HCT116 (cell line): ENCODE measurements at regions not wholly inside any gene's neighbourhood (a gene's known extent, or its start where the extent isn't known, plus 50 kb on each side); places are given as distances from the start of the nearest gene placed in this dataset.
A peak's percentile ranks its signal among the peaks of the same experiment; 100 is the strongest.

Source experiments
- ATAC-seq: fragments of 200-7000 bp; cut with Tn5 transposase; 2 replicates; pipeline ENCODE4 v1.9.1; 2020; ENCODE audit warnings: mild to moderate bottlenecking, moderate library complexity
- BruUV-seq: library from RNA; stranded (reverse); fragments of 400-500 nt; replicated peaks from 2 replicates; lab custom pipeline; 2021; lab: Mats Ljungman, UMichigan
- CTCF ChIA-PET: fragments of 300-600 bp; sonication (Branson Sonifier 250); formaldehyde crosslinking; loops from one replicate; lab custom pipeline; 2021; ENCODE audit warnings: antibody characterized with exemption; lab: Charles Lee
- POLR2A ChIA-PET: fragments of 300-600, 350-600 bp; sonication (Branson Sonifier 250); formaldehyde crosslinking; loops from one replicate; lab custom pipeline; 2021; ENCODE audit warnings: antibody characterized with exemption; lab: Charles Lee
- RAD21 ChIA-PET, 2 experiments: fragments of 300-600 bp; sonication (Branson Sonifier 250); formaldehyde crosslinking; loops; one replicate each; lab custom pipeline; 2023; ENCODE audit warnings: low total read pairs in 2 of 2; ENCODE audit not compliant: uncharacterized antibody in 2 of 2, unreplicated experiment in 2 of 2, low non-redundant PET in 1 of 2; lab: Charles Lee
- DNase-seq: peaks from one replicate; pipeline ENCODE4 v3.0.0-alpha.2; 2010; ENCODE audit warnings: low read depth, low spot score
- H2AFZ ChIP-seq: fragments of 200-600 bp; shearing (Covaris generic), sonication (generic); 2 replicates; pipeline ENCODE4 v1.6.1; 2017; ENCODE audit warnings: low read depth, mixed run types, mixed read lengths, antibody characterized with exemption, low read length; ENCODE audit not compliant: poor library complexity, severe bottlenecking
- H3K27ac ChIP-seq: 2 replicates; pipeline ENCODE4 v1.5.1; 2012; ENCODE audit warnings: low read depth, low read length
- H3K27me3 ChIP-seq: fragments of 200-600 bp; sonication (generic); 2 replicates; pipeline ENCODE4 v1.6.1; 2016; ENCODE audit warnings: mixed run types, low read length, mixed read lengths; ENCODE audit not compliant: insufficient read depth
- H3K36me3 ChIP-seq, 2 experiments: fragments of 200-500 bp in 1 of 2; fragments of 200-600 bp in 1 of 2; sonication (Bioruptor generic) in 1 of 2; sonication (generic) in 1 of 2; 2 replicates each; pipeline versions ENCODE4 v1.5.1 to v1.6.1; 2014 to 2016; ENCODE audit warnings: low read length in 2 of 2, inconsistent platforms in 1 of 2, mixed read lengths in 1 of 2, mixed run types in 1 of 2; ENCODE audit not compliant: insufficient read depth in 2 of 2, control insufficient read depth in 1 of 2
- H3K4me1 ChIP-seq, 2 experiments: fragments of 200-600 bp in 1 of 2; sonication (generic) in 1 of 2; 2 replicates each; pipeline versions ENCODE4 v1.5.1 to v1.6.1; 2012 to 2017; ENCODE audit warnings: low read length in 2 of 2, inconsistent platforms in 1 of 2, mild to moderate bottlenecking in 1 of 2, mixed read lengths in 1 of 2, mixed run types in 1 of 2, moderate library complexity in 1 of 2; ENCODE audit not compliant: insufficient read depth in 2 of 2, control insufficient read depth in 1 of 2
- H3K4me2 ChIP-seq: fragments of 200-600 bp; sonication (generic); 2 replicates; pipeline ENCODE4 v1.6.1; 2017; ENCODE audit warnings: mixed run types, low read length, mixed read lengths
- H3K4me3 ChIP-seq, 2 experiments: fragments of 200-600 bp in 1 of 2; sonication (generic) in 1 of 2; replicated peaks in 1 of 2; 2 replicates each; pipeline ENCODE4 v1.5.1; 2011 to 2016; ENCODE audit warnings: low read length in 2 of 2, control low read depth in 1 of 2, low read depth in 1 of 2, mild to moderate bottlenecking in 1 of 2, mixed read lengths in 1 of 2, mixed run types in 1 of 2
- H3K79me2 ChIP-seq: fragments of 200-600 bp; sonication (generic); 2 replicates; pipeline ENCODE4 v1.6.1; 2017; ENCODE audit warnings: mild to moderate bottlenecking, mixed run types, low read length, moderate library complexity, mixed read lengths; ENCODE audit not compliant: insufficient read depth
- H3K9ac ChIP-seq: fragments of 200-600 bp; sonication (generic); 2 replicates; pipeline ENCODE4 v1.6.1; 2016; ENCODE audit warnings: low read length, mixed read lengths
- H3K9me2 ChIP-seq: fragments of 200-600 bp; sonication (generic), shearing (Covaris generic); 2 replicates; pipeline ENCODE4 v1.6.1; 2017; ENCODE audit warnings: mixed run types, mild to moderate bottlenecking, moderate library complexity; ENCODE audit not compliant: insufficient read depth
- H3K9me3 ChIP-seq, 2 experiments: fragments of 200-500 bp in 1 of 2; fragments of 200-600 bp in 1 of 2; sonication (Bioruptor generic) in 1 of 2; sonication (generic) in 1 of 2; 2 replicates each; pipeline ENCODE4 v1.6.1; 2014 to 2017; ENCODE audit warnings: low read length in 2 of 2, mixed read lengths in 2 of 2, inconsistent platforms in 1 of 2, low read depth in 1 of 2, mild to moderate bottlenecking in 1 of 2, mixed run types in 1 of 2, moderate library complexity in 1 of 2; ENCODE audit not compliant: control insufficient read depth in 1 of 2, insufficient read depth in 1 of 2
- H4K20me1 ChIP-seq: fragments of 200-600 bp; sonication (generic), shearing (Covaris generic); 2 replicates; pipeline ENCODE4 v1.6.1; 2017; ENCODE audit warnings: mixed run types, mild to moderate bottlenecking, moderate library complexity; ENCODE audit not compliant: insufficient read depth
- CBX3 ChIP-seq: IDR thresholded peaks from 2 replicates; pipeline ENCODE4 v1.6.1; 2012; ENCODE audit warnings: low read depth
- EGR1 ChIP-seq: IDR thresholded peaks from 2 replicates; pipeline ENCODE4 v1.6.1; 2012; ENCODE audit warnings: low read depth
- ELF1 ChIP-seq: IDR thresholded peaks from 2 replicates; pipeline ENCODE4 v1.6.1; 2012; ENCODE audit warnings: low read depth, borderline replicate concordance
- EZH2 ChIP-seq: fragments of 200-600 bp; sonication (generic); IDR thresholded peaks from 2 replicates; pipeline ENCODE4 v1.6.1; 2017; ENCODE audit warnings: antibody characterized with exemption, mixed run types
- EZH2phosphoT487 ChIP-seq: fragments of 200-600 bp; IDR thresholded peaks from 2 replicates; pipeline ENCODE4 v1.6.1; 2018; ENCODE audit warnings: antibody characterized with exemption, borderline replicate concordance
- JUND ChIP-seq: IDR thresholded peaks from 2 replicates; pipeline ENCODE4 v1.6.1; 2012
- POLR2A ChIP-seq: IDR thresholded peaks from 2 replicates; pipeline ENCODE4 v1.7.0; 2011; ENCODE audit warnings: borderline replicate concordance; ENCODE audit not compliant: insufficient read depth, insufficient read length; ENCODE audit errors: extremely low read depth
- POLR2AphosphoS5 ChIP-seq: IDR thresholded peaks from 2 replicates; pipeline ENCODE4 v1.6.1; 2011; ENCODE audit warnings: mild to moderate bottlenecking, low read depth, low read length, moderate library complexity
- SIN3A ChIP-seq: IDR thresholded peaks from 2 replicates; pipeline ENCODE4 v1.6.1; 2012; ENCODE audit warnings: low read depth
- SP1 ChIP-seq: IDR thresholded peaks from 2 replicates; pipeline ENCODE4 v1.6.1; 2012; ENCODE audit warnings: low read depth
- SRF ChIP-seq: IDR thresholded peaks from 2 replicates; pipeline ENCODE4 v1.6.1; 2012; ENCODE audit warnings: low read depth
- TCF7L2 ChIP-seq: IDR thresholded peaks from 2 replicates; pipeline ENCODE4 v1.7.0; 2011; ENCODE audit warnings: borderline replicate concordance, inconsistent platforms; ENCODE audit not compliant: insufficient read depth, insufficient read length; ENCODE audit errors: extremely low read depth
- YY1 ChIP-seq: IDR thresholded peaks from 2 replicates; pipeline ENCODE4 v1.6.1; 2011; ENCODE audit warnings: low read length, low read depth, moderate library complexity, mild to moderate bottlenecking; ENCODE audit not compliant: insufficient replicate concordance; ENCODE audit errors: extremely low read depth
- ZFX ChIP-seq: fragments of 450-650 bp; IDR thresholded peaks from 2 replicates; pipeline ENCODE4 v1.6.1; 2017
- intact Hi-C: fragments of 100-400 bp; cut with micrococcal nuclease; formaldehyde crosslinking; loops from 2 replicates; pipeline ENCODE4 v1.10.0; 2022
- TF ChIP-seq, protein P1 (sequence below): IDR thresholded peaks from 2 replicates; pipeline ENCODE4 v1.6.1; 2012; ENCODE audit warnings: low read depth
- TF ChIP-seq, protein P2 (sequence below): IDR thresholded peaks from 2 replicates; pipeline ENCODE4 v1.6.1; 2012
- TF ChIP-seq, protein P3 (sequence below), 3 experiments: fragments of 200-600 bp in 1 of 3; sonication (generic) in 1 of 3; IDR thresholded peaks in 2 of 3; conservative IDR thresholded peaks in 1 of 3; 2 replicates each; pipeline ENCODE4 v1.5.1; 2012 to 2017; ENCODE audit warnings: low read depth in 2 of 3, low read length in 2 of 3, antibody characterized with exemption in 1 of 3, borderline replicate concordance in 1 of 3, control low read depth in 1 of 3, mild to moderate bottlenecking in 1 of 3, mixed read lengths in 1 of 3, mixed run types in 1 of 3, moderate library complexity in 1 of 3; ENCODE audit not compliant: insufficient read depth in 1 of 3

DNA sequence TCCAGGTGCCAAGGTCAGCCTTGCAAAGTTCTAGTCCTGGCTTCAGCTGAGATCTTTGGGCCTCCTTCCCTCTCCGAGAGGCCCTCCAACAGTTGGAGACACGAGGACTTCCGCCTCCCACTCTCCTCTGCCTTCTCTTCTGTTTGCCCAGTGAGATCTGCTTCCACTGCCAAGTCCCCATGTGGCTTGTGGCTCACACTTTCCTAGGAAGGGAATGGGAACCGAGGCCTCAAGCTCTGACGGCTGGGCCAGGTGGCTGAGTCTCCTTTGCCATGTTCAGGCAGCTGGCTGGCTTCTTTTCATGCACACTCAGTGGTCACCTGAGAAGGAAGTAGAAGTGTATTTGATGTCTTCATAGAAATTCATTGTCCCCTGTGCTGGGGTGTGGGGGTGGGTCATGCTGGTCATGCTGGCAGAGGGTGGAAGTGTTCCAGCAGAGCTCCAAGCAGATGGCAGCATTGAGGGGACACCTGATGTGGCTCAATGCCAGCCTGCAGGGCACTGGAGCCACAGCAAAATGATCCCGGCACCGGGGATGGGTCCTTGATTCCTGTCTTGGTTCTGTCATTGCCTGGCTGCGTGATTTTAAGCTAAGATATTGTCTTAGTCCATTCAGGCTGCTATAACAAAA is 130.4 kb downstream of the ADAMTS15 start (continued):
- TF ChIP-seq, protein P1, sequence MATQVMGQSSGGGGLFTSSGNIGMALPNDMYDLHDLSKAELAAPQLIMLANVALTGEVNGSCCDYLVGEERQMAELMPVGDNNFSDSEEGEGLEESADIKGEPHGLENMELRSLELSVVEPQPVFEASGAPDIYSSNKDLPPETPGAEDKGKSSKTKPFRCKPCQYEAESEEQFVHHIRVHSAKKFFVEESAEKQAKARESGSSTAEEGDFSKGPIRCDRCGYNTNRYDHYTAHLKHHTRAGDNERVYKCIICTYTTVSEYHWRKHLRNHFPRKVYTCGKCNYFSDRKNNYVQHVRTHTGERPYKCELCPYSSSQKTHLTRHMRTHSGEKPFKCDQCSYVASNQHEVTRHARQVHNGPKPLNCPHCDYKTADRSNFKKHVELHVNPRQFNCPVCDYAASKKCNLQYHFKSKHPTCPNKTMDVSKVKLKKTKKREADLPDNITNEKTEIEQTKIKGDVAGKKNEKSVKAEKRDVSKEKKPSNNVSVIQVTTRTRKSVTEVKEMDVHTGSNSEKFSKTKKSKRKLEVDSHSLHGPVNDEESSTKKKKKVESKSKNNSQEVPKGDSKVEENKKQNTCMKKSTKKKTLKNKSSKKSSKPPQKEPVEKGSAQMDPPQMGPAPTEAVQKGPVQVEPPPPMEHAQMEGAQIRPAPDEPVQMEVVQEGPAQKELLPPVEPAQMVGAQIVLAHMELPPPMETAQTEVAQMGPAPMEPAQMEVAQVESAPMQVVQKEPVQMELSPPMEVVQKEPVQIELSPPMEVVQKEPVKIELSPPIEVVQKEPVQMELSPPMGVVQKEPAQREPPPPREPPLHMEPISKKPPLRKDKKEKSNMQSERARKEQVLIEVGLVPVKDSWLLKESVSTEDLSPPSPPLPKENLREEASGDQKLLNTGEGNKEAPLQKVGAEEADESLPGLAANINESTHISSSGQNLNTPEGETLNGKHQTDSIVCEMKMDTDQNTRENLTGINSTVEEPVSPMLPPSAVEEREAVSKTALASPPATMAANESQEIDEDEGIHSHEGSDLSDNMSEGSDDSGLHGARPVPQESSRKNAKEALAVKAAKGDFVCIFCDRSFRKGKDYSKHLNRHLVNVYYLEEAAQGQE = no peak
- TF ChIP-seq EZH2phosphoT487 = no peak
- no peak for TF ChIP-seq ELF1
- TF ChIP-seq, protein P2, sequence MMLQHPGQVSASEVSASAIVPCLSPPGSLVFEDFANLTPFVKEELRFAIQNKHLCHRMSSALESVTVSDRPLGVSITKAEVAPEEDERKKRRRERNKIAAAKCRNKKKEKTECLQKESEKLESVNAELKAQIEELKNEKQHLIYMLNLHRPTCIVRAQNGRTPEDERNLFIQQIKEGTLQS = no peak
- TF ChIP-seq POLR2AphosphoS5 = no peak

DNA sequence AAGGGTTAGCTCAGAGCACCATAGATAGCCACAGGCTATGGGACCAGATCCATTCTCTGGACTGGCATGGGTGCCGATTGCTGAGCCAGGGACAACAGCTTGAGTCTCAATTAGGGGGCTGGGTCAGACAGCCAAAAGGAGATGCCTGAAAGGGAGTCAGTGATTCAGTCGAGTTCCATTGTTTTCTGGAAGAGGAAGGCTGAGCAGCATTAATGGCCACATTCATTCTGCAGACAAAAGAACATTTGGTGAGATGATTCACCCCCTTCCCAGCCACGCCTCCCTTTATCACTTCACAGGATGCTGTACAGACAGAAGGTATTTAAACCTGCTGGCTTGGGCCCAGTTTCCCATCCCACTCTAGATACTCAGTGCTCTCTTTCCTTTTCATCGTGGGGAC is 131.9 kb downstream of the ADAMTS15 start:
- Histone ChIP-seq H3K79me2 (no peaks in the 10 kb centered on the region), H2AFZ (no peak overlapping the region), H3K4me1 (peaks cover 0 to 14% of the 10 kb centered on the region in 2 experiments; a peak in 2 of 4 replicates), H3K36me3 (no peaks in the 10 kb centered on the region), H3K4me3 (no peak overlapping the region), H4K20me1 (no peaks in the 10 kb centered on the region), H3K9ac (no peak overlapping the region), H3K4me2 (peak overlapping the region; percentile 34), H3K9me2 (no peaks in the 10 kb centered on the region), H3K27ac (no peak overlapping the region), H3K9me3 (no peaks in the 10 kb centered on the region), H3K27me3 (no peaks in the 10 kb centered on the region)
- DNase-seq (peak; percentile 21), ATAC-seq (peak; percentile 84)
- no TSS peak for BruUV-seq
- POLR2A ChIA-PET = no interaction called here
- intact Hi-C loops = no loop called here
- CTCF ChIA-PET = no interaction called here
- RAD21 ChIA-PET = no interaction called here
- TF ChIP-seq JUND = no peak
- TF ChIP-seq SRF = no peak
- TF ChIP-seq, protein P3, sequence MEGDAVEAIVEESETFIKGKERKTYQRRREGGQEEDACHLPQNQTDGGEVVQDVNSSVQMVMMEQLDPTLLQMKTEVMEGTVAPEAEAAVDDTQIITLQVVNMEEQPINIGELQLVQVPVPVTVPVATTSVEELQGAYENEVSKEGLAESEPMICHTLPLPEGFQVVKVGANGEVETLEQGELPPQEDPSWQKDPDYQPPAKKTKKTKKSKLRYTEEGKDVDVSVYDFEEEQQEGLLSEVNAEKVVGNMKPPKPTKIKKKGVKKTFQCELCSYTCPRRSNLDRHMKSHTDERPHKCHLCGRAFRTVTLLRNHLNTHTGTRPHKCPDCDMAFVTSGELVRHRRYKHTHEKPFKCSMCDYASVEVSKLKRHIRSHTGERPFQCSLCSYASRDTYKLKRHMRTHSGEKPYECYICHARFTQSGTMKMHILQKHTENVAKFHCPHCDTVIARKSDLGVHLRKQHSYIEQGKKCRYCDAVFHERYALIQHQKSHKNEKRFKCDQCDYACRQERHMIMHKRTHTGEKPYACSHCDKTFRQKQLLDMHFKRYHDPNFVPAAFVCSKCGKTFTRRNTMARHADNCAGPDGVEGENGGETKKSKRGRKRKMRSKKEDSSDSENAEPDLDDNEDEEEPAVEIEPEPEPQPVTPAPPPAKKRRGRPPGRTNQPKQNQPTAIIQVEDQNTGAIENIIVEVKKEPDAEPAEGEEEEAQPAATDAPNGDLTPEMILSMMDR (IDR thresholded peaks at IDR 0.05 in 2 of 3, conservative IDR thresholded peaks at IDR 0.05 in 1 of 3; ENCODE audit: borderline replicate concordance in 1 of 3, insufficient read depth in 1 of 3, low read depth in 2 of 3, low read length in 2 of 3) = no peak
- TF ChIP-seq CBX3 = no peak
- TF ChIP-seq EZH2 = no peak
- no peak for TF ChIP-seq ELF1
- TF ChIP-seq POLR2A = no peak
- no peak for TF ChIP-seq YY1
- TF ChIP-seq SIN3A = no peak
- no peak for TF ChIP-seq ZFX
- TF ChIP-seq TCF7L2 = no peak
- no peak for TF ChIP-seq SP1
- no peak for TF ChIP-seq EGR1
- TF ChIP-seq, protein P1 = no peak
